ENCODE measurements at regions not wholly inside any gene's neighbourhood (a gene's known extent, or its start where the extent isn't known, plus 50 kb on each side); places are given as distances from the start of the nearest gene placed in this dataset.

- H3K4me1 ChIP-seq: no peaks in the 10 kb centered on the region
- intact Hi-C loops (cut with micrococcal nuclease): no loop called here
- H3K27ac ChIP-seq (replicated peaks): no peak overlapping the region
- no peak overlapping the region for H3K4me3 ChIP-seq
- H3K9me3 ChIP-seq (replicated peaks): peaks cover 9% of the 10 kb centered on the region
- TF ChIP-seq, protein P1, sequence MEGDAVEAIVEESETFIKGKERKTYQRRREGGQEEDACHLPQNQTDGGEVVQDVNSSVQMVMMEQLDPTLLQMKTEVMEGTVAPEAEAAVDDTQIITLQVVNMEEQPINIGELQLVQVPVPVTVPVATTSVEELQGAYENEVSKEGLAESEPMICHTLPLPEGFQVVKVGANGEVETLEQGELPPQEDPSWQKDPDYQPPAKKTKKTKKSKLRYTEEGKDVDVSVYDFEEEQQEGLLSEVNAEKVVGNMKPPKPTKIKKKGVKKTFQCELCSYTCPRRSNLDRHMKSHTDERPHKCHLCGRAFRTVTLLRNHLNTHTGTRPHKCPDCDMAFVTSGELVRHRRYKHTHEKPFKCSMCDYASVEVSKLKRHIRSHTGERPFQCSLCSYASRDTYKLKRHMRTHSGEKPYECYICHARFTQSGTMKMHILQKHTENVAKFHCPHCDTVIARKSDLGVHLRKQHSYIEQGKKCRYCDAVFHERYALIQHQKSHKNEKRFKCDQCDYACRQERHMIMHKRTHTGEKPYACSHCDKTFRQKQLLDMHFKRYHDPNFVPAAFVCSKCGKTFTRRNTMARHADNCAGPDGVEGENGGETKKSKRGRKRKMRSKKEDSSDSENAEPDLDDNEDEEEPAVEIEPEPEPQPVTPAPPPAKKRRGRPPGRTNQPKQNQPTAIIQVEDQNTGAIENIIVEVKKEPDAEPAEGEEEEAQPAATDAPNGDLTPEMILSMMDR (IDR thresholded peaks at IDR 0.05; ENCODE audit: borderline replicate concordance): no peak
- H3K27me3 ChIP-seq (ENCODE audit: low read depth): no peaks in the 10 kb centered on the region
- DNase-seq: no peak
- H3K36me3 ChIP-seq: no peaks in the 10 kb centered on the region
These were observed 127.7 kb upstream of the DSEL start for GRCh38 chr18:67644226-67644625.

DNA sequence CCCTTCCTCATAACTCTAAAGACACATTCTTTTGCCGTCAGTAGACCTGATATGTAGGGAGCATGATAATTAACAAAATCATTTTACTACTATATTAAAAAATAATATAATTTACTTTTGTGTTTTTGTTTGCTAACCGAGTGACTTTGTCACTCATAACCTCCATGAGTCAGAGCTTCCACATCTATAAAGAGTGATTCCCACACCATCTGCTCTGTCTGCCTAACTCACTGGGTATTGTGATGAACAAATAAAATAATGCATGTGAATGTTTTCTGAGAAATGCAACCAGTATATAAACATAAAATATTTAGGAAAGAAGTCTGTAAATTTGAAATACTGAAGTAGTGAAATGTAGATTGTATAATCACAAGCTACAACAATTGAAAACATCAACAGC is 123.4 kb upstream of the DSEL start:
- TF ChIP-seq, protein P1 (IDR thresholded peaks at IDR 0.05; ENCODE audit: borderline replicate concordance): no peak
- Histone ChIP-seq H3K9me3 (replicated peaks) (no peaks in the 10 kb centered on the region), H3K4me1 (no peaks in the 10 kb centered on the region), H3K36me3 (no peaks in the 10 kb centered on the region), H3K27ac (replicated peaks) (no peak overlapping the region), H3K4me3 (no peak overlapping the region), H3K27me3 (ENCODE audit: low read depth) (no peaks in the 10 kb centered on the region)
- intact Hi-C loops (cut with micrococcal nuclease): no loop called here
- no peak for DNase-seq

GRCh38 chr18:67636597-67637385 is 120.3 kb upstream of the DSEL start:
- TF ChIP-seq, protein P1 (IDR thresholded peaks at IDR 0.05; ENCODE audit: borderline replicate concordance): no peak
- DNase-seq: no peak
- no peaks in the 10 kb centered on the region for H3K36me3 ChIP-seq

GRCh38 chr18:67634631-67635338 is 118.3 kb upstream of the DSEL start:
- no peak overlapping the region for H3K4me3 ChIP-seq
- DNase-seq: no peak
- H3K27me3 ChIP-seq (ENCODE audit: low read depth): no peaks in the 10 kb centered on the region
- no peaks in the 10 kb centered on the region for H3K36me3 ChIP-seq
- intact Hi-C loops (cut with micrococcal nuclease): no loop called here
- no peak overlapping the region for H3K27ac ChIP-seq (replicated peaks)
- TF ChIP-seq, protein P1 (IDR thresholded peaks at IDR 0.05; ENCODE audit: borderline replicate concordance): no peak
- H3K9me3 ChIP-seq (replicated peaks): no peaks in the 10 kb centered on the region
- no peaks in the 10 kb centered on the region for H3K4me1 ChIP-seq

More at GRCh38 chr18:67636597-67637385, 120.3 kb upstream of the DSEL start:
- H3K27ac ChIP-seq (replicated peaks): no peak overlapping the region
- H3K9me3 ChIP-seq (replicated peaks): no peaks in the 10 kb centered on the region
- intact Hi-C loops (cut with micrococcal nuclease): no loop called here
- H3K4me1 ChIP-seq: no peaks in the 10 kb centered on the region
- no peaks in the 10 kb centered on the region for H3K27me3 ChIP-seq (ENCODE audit: low read depth)
- H3K4me3 ChIP-seq: no peak overlapping the region

- no peak overlapping the region for H3K4me3 ChIP-seq
- TF ChIP-seq, protein P1 (IDR thresholded peaks at IDR 0.05; ENCODE audit: borderline replicate concordance): no peak
- intact Hi-C loops (cut with micrococcal nuclease): no loop called here
These were observed 117.4 kb upstream of the DSEL start for GRCh38 chr18:67633939-67634338.

More at GRCh38 chr18:67633939-67634338, 117.4 kb upstream of the DSEL start:
- Histone ChIP-seq H3K27me3 (ENCODE audit: low read depth) (no peaks in the 10 kb centered on the region), H3K27ac (replicated peaks) (no peak overlapping the region), H3K36me3 (no peaks in the 10 kb centered on the region), H3K4me1 (no peaks in the 10 kb centered on the region), H3K9me3 (replicated peaks) (no peaks in the 10 kb centered on the region)
- no peak for DNase-seq
